ENCODE measurements at regions not wholly inside any gene's neighbourhood (a gene's known extent, or its start where the extent isn't known, plus 50 kb on each side); places are given as distances from the start of the nearest gene placed in this dataset.
A peak's percentile ranks its signal among the peaks of the same experiment; 100 is the strongest.

DNA sequence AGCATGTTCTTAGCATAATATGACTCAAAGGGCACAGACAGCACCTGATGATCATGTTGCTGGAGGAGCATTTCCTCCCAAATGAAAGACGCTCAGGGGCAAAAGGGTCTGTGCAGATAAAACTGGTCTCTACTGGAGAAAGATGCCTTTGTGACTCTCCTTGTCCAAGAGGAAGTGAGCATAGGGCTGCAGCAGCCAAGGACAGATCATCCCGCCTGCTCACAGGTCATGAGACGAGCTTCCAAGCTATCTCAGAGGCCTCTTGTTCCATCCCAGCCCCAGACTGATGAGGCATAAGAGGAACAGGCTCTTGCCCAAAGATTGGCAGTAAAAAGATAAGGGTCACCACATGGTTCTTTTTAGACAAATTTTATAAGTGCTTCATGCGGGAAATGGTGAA, 141.8 kb downstream of the KATNIP start:
- ChIA-PET CTCF (interaction anchor here (0.6 to 2.3 kb wide), 5 partner anchors 11 to 389 kb away, joined by 3 to 7 read pairs (median 3); no protein-coding TSS in a partner anchor), POLR2A (no interaction called here)
- Histone ChIP-seq H3K36me3 (ENCODE audit: control insufficient read depth in 4 of 4, insufficient read depth in 4 of 4, low read length in 3 of 4) (peaks cover 0 to 3% (median 0%) of the 10 kb centered on the region in 4 experiments), H3K4me1 (ENCODE audit: control extremely low read depth in 1 of 4, control insufficient read depth in 4 of 4, insufficient read depth in 4 of 4, low read length in 3 of 4) (no peaks in the 10 kb centered on the region), H3K27ac (ENCODE audit: insufficient read depth in 1 of 2, low read depth in 1 of 2, low read length in 2 of 2, poor library complexity in 1 of 2, severe bottlenecking in 2 of 2) (no peak overlapping the region), H3K27me3 (replicated peaks in 2 of 5; ENCODE audit: control insufficient read depth in 4 of 5, insufficient read depth in 5 of 5, low read length in 4 of 5) (no peaks in the 10 kb centered on the region), H3K4me3 (ENCODE audit: control insufficient read depth in 1 of 7, extremely low read depth in 1 of 7, insufficient read depth in 4 of 7, low read depth in 2 of 7, low read length in 6 of 7) (no peak overlapping the region), H3K9me3 (ENCODE audit: control extremely low read depth in 1 of 5, control insufficient read depth in 4 of 5, insufficient read depth in 2 of 5, low read depth in 1 of 5, low read length in 4 of 5) (no peaks in the 10 kb centered on the region)
- WGBS (ENCODE audit: insufficient coverage): 88% methylated on average over 2 of the region's 4 CpGs
- peak in 1 of 3 donors; percentile 2 for DNase-seq

DNA sequence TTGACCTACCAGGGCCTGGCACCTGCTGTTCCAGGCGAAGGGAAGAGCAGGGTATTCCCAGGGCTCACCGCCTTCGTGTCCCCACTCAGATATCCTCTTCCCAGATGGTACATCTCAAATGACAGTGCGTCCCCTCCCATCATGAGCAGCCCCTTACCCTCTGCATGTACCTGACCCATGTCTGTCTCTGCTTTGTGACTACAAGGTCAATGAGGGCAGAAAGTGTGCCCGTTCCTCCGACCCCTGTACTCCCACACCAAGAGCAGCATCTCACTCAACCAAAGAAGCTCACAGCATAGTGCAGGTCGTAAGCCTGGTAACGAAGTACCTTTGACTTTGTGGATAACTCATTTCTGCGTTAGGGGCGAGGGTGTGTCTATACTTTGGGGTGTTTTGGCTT, 142.6 kb downstream of the KATNIP start:
- 100% methylated on average over 10 of the region's 10 CpGs for WGBS (ENCODE audit: insufficient coverage)
- no peaks in the 10 kb centered on the region for H3K4me1 ChIP-seq (ENCODE audit: control extremely low read depth in 1 of 4, control insufficient read depth in 4 of 4, insufficient read depth in 4 of 4, low read length in 3 of 4)
- H3K9me3 ChIP-seq (ENCODE audit: control extremely low read depth in 1 of 5, control insufficient read depth in 4 of 5, insufficient read depth in 2 of 5, low read depth in 1 of 5, low read length in 4 of 5): no peaks in the 10 kb centered on the region
- ChIA-PET CTCF (interaction anchor here (0.6 to 2.3 kb wide), 5 partner anchors 10 to 378 kb away, joined by 3 to 7 read pairs (median 3); no protein-coding TSS in a partner anchor), POLR2A (no interaction called here)
- no peak overlapping the region for H3K27ac ChIP-seq (ENCODE audit: insufficient read depth in 1 of 2, low read depth in 1 of 2, low read length in 2 of 2, poor library complexity in 1 of 2, severe bottlenecking in 2 of 2)
- H3K36me3 ChIP-seq (ENCODE audit: control insufficient read depth in 4 of 4, insufficient read depth in 4 of 4, low read length in 3 of 4): peaks cover 0 to 3% (median 0%) of the 10 kb centered on the region in 4 experiments
- H3K27me3 ChIP-seq (replicated peaks in 2 of 5; ENCODE audit: control insufficient read depth in 4 of 5, insufficient read depth in 5 of 5, low read length in 4 of 5): no peaks in the 10 kb centered on the region
- no peak overlapping the region for H3K4me3 ChIP-seq (ENCODE audit: control insufficient read depth in 1 of 7, extremely low read depth in 1 of 7, insufficient read depth in 4 of 7, low read depth in 2 of 7, low read length in 6 of 7)
- no peak for DNase-seq

DNA sequence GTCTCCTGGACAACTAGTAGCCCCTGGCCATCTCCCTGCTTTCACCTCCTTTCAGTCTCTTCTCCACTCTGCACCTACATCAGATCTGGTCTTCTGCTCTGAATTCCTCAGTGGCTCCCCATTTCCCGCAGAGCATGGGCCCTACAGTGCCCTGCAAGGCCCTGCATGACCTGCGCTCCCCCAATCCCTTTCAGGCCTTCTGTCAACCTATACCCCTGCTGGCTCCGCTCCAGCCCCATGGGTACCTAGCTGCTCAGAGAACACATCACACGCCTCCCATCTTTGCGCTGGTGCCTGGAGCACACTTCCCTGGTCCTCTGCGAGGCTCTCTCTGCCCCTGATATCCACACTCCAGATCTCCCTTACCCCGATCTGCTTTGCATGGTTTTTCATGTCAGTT, 145.2 kb downstream of the KATNIP start:
- ChIA-PET POLR2A (no interaction called here), CTCF (no interaction called here)
- Histone ChIP-seq H3K27ac (ENCODE audit: insufficient read depth in 1 of 2, low read depth in 1 of 2, low read length in 2 of 2, poor library complexity in 1 of 2, severe bottlenecking in 2 of 2) (no peak overlapping the region), H3K9me3 (ENCODE audit: control extremely low read depth in 1 of 5, control insufficient read depth in 4 of 5, insufficient read depth in 2 of 5, low read depth in 1 of 5, low read length in 4 of 5) (no peaks in the 10 kb centered on the region), H3K27me3 (replicated peaks in 2 of 5; ENCODE audit: control insufficient read depth in 4 of 5, insufficient read depth in 5 of 5, low read length in 4 of 5) (no peaks in the 10 kb centered on the region), H3K36me3 (ENCODE audit: control insufficient read depth in 4 of 4, insufficient read depth in 4 of 4, low read length in 3 of 4) (peaks cover 0 to 13% (median 6%) of the 10 kb centered on the region in 4 experiments), H3K4me3 (ENCODE audit: control insufficient read depth in 1 of 7, extremely low read depth in 1 of 7, insufficient read depth in 4 of 7, low read depth in 2 of 7, low read length in 6 of 7) (no peak overlapping the region), H3K4me1 (ENCODE audit: control extremely low read depth in 1 of 4, control insufficient read depth in 4 of 4, insufficient read depth in 4 of 4, low read length in 3 of 4) (no peaks in the 10 kb centered on the region)
- DNase-seq: no peak
- 100% methylated on average over 6 of the region's 7 CpGs for WGBS (ENCODE audit: insufficient coverage)

DNA sequence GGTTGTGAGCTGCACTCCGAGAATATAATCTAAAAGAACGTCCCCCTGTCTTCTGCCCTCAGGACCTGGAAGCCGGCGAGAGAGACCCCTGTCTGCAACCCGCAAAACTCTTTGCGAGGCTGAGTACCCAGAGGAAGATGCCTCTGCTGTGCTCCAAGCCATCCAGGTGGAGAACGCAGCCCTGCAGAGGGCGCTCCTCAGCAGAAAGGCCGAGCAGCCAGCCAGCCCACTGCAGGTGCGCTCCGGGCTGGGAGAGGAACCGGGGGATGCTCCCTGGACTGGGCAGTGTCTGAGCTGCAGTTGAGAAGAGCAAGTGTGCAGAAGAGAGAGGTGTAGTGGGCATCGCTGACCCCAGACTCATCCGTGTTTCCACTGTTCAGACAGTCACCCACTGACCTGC, 148.3 kb downstream of the KATNIP start:
- ChIA-PET POLR2A (interaction anchor here (0.7 kb wide), 1 partner anchor 88 kb away, joined by 4 read pairs; no protein-coding TSS in a partner anchor), CTCF (interaction anchor here (0.6 to 1.8 kb wide), 4 partner anchors 7 to 30 kb away, joined by 3 to 5 read pairs (median 4); no protein-coding TSS in a partner anchor)
- DNase-seq: no peak
- H3K36me3 ChIP-seq (ENCODE audit: control insufficient read depth in 4 of 4, insufficient read depth in 4 of 4, low read length in 3 of 4): peaks cover 2 to 21% (median 8%) of the 10 kb centered on the region in 4 experiments
- H3K4me3 ChIP-seq (ENCODE audit: control insufficient read depth in 1 of 7, extremely low read depth in 1 of 7, insufficient read depth in 4 of 7, low read depth in 2 of 7, low read length in 6 of 7): no peak overlapping the region
- 93% methylated on average over 9 of the region's 14 CpGs for WGBS (ENCODE audit: insufficient coverage)
- no peaks in the 10 kb centered on the region for H3K4me1 ChIP-seq (ENCODE audit: control extremely low read depth in 1 of 4, control insufficient read depth in 4 of 4, insufficient read depth in 4 of 4, low read length in 3 of 4)
- no peaks in the 10 kb centered on the region for H3K9me3 ChIP-seq (ENCODE audit: control extremely low read depth in 1 of 5, control insufficient read depth in 4 of 5, insufficient read depth in 2 of 5, low read depth in 1 of 5, low read length in 4 of 5)
- H3K27me3 ChIP-seq (replicated peaks in 2 of 5; ENCODE audit: control insufficient read depth in 4 of 5, insufficient read depth in 5 of 5, low read length in 4 of 5): no peaks in the 10 kb centered on the region
- H3K27ac ChIP-seq (ENCODE audit: insufficient read depth in 1 of 2, low read depth in 1 of 2, low read length in 2 of 2, poor library complexity in 1 of 2, severe bottlenecking in 2 of 2): no peak overlapping the region

DNA sequence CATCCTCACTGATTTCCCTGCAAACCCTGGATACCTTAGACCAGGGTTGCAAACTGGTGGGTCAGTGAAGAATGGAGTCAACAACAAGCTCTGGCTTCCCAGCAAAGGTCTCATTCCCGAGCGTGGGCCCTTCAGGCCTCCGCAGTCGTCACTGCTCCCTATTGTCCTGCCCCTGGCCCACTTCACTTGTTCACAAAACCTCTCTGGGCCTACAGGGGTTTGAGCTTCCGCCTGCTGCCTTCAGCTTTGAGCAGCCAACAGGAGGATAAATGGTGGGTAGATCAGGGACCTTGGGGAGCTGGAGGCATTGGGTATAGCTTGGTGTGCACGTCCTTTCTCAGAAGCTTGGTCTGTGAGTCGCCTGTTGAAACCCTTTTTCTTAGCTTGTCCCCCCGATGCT, 148.8 kb downstream of the KATNIP start:
- no peak overlapping the region for H3K27ac ChIP-seq (ENCODE audit: insufficient read depth in 1 of 2, low read depth in 1 of 2, low read length in 2 of 2, poor library complexity in 1 of 2, severe bottlenecking in 2 of 2)
- POLR2A ChIA-PET: interaction anchor here (0.7 kb wide), 1 partner anchor 87 kb away, joined by 4 read pairs; no protein-coding TSS in a partner anchor
- no peaks in the 10 kb centered on the region for H3K9me3 ChIP-seq (ENCODE audit: control extremely low read depth in 1 of 5, control insufficient read depth in 4 of 5, insufficient read depth in 2 of 5, low read depth in 1 of 5, low read length in 4 of 5)
- H3K4me1 ChIP-seq (ENCODE audit: control extremely low read depth in 1 of 4, control insufficient read depth in 4 of 4, insufficient read depth in 4 of 4, low read length in 3 of 4): no peaks in the 10 kb centered on the region
- peaks cover 2 to 21% (median 8%) of the 10 kb centered on the region in 4 experiments for H3K36me3 ChIP-seq (ENCODE audit: control insufficient read depth in 4 of 4, insufficient read depth in 4 of 4, low read length in 3 of 4)
- H3K27me3 ChIP-seq (replicated peaks in 2 of 5; ENCODE audit: control insufficient read depth in 4 of 5, insufficient read depth in 5 of 5, low read length in 4 of 5): no peaks in the 10 kb centered on the region
- WGBS (ENCODE audit: insufficient coverage): 97% methylated on average over 8 of the region's 8 CpGs
- H3K4me3 ChIP-seq (ENCODE audit: control insufficient read depth in 1 of 7, extremely low read depth in 1 of 7, insufficient read depth in 4 of 7, low read depth in 2 of 7, low read length in 6 of 7): no peak overlapping the region
- CTCF ChIA-PET: interaction anchor here (0.6 to 1.8 kb wide), 4 partner anchors 8 to 30 kb away, joined by 3 to 5 read pairs (median 4); no protein-coding TSS in a partner anchor
- no peak for DNase-seq

DNA sequence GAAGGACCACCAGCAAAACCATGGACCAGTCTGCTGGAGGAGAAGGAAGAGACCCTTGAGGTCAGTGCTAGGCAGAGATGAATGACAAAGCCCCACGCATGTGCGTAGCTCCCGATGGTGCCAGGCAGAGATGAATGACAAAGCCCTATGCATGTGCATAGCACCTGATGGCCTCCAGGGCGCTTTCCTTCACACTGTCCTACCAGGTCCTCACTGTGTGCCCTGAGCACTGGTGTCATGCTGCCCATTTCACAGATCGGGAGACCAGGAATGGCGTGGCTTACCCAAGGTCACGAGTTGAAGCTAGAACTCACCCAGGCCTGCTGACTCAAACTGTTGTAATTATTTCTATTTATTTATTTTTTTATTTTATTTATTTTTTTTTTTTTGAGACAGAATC, 149.6 kb downstream of the KATNIP start:
- no peaks in the 10 kb centered on the region for H3K9me3 ChIP-seq (ENCODE audit: control extremely low read depth in 1 of 5, control insufficient read depth in 4 of 5, insufficient read depth in 2 of 5, low read depth in 1 of 5, low read length in 4 of 5)
- H3K4me3 ChIP-seq (ENCODE audit: control insufficient read depth in 1 of 7, extremely low read depth in 1 of 7, insufficient read depth in 4 of 7, low read depth in 2 of 7, low read length in 6 of 7): no peak overlapping the region
- no peaks in the 10 kb centered on the region for H3K4me1 ChIP-seq (ENCODE audit: control extremely low read depth in 1 of 4, control insufficient read depth in 4 of 4, insufficient read depth in 4 of 4, low read length in 3 of 4)
- ChIA-PET CTCF (interaction anchor here (1.1 to 1.8 kb wide), 3 partner anchors 9 to 371 kb away, joined by 3 to 4 read pairs (median 3); no protein-coding TSS in a partner anchor), POLR2A (no interaction called here)
- H3K27ac ChIP-seq (ENCODE audit: insufficient read depth in 1 of 2, low read depth in 1 of 2, low read length in 2 of 2, poor library complexity in 1 of 2, severe bottlenecking in 2 of 2): no peak overlapping the region
- no peaks in the 10 kb centered on the region for H3K27me3 ChIP-seq (replicated peaks in 2 of 5; ENCODE audit: control insufficient read depth in 4 of 5, insufficient read depth in 5 of 5, low read length in 4 of 5)
- no peak for DNase-seq
- peaks cover 2 to 24% (median 8%) of the 10 kb centered on the region in 4 experiments for H3K36me3 ChIP-seq (ENCODE audit: control insufficient read depth in 4 of 4, insufficient read depth in 4 of 4, low read length in 3 of 4)
- 95% methylated on average over 4 of the region's 7 CpGs for WGBS (ENCODE audit: insufficient coverage)

DNA sequence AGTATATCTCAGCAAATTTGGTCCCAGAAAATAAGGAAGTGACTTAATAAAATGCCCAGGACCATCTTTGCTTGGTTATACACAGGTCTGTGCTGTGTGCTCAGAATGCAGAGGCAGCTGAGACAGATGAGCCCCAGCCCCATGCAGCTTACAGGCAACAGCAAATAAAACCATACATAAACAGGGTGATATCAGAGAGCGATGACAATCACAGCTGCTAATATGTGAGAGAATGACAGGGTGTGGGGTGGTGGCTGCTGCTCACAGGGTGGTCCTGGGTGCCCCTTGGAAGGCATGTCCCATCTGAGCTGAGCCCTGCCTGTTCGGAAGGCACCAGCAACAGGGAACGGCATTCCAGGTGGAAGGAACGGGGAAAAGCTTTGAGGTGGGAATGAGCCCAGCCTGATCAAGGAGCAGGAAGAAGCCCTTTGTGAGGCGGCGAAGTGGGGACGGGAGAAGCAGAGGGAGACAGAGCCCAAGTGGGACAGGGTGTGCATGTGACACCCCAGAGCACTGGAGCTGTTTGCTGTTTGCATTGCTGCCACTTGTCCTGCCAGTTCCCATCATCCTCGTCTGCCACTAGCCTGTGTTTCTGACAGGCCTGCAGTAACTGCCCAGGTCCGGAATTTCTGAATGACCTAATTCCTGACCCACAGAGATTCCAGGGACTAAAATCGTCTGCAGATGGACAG, 150.5 kb downstream of the KATNIP start:
- CTCF ChIA-PET: interaction anchor here (0.9 to 1.4 kb wide), 2 partner anchors 13 to 370 kb away, joined by 3 read pairs; no protein-coding TSS in a partner anchor
- H3K27ac ChIP-seq (ENCODE audit: insufficient read depth in 1 of 2, low read depth in 1 of 2, low read length in 2 of 2, poor library complexity in 1 of 2, severe bottlenecking in 2 of 2): no peak overlapping the region
- H3K27me3 ChIP-seq (replicated peaks in 2 of 5; ENCODE audit: control insufficient read depth in 4 of 5, insufficient read depth in 5 of 5, low read length in 4 of 5): no peaks in the 10 kb centered on the region
- no peak overlapping the region for H3K4me3 ChIP-seq (ENCODE audit: control insufficient read depth in 1 of 7, extremely low read depth in 1 of 7, insufficient read depth in 4 of 7, low read depth in 2 of 7, low read length in 6 of 7)
- POLR2A ChIA-PET: no interaction called here
- peaks cover 2 to 24% (median 8%) of the 10 kb centered on the region in 4 experiments for H3K36me3 ChIP-seq (ENCODE audit: control insufficient read depth in 4 of 4, insufficient read depth in 4 of 4, low read length in 3 of 4)
- no peaks in the 10 kb centered on the region for H3K9me3 ChIP-seq (ENCODE audit: control extremely low read depth in 1 of 5, control insufficient read depth in 4 of 5, insufficient read depth in 2 of 5, low read depth in 1 of 5, low read length in 4 of 5)
- H3K4me1 ChIP-seq (ENCODE audit: control extremely low read depth in 1 of 4, control insufficient read depth in 4 of 4, insufficient read depth in 4 of 4, low read length in 3 of 4): no peaks in the 10 kb centered on the region
- 97% methylated on average over 9 of the region's 10 CpGs for WGBS (ENCODE audit: insufficient coverage)
- no peak for DNase-seq
